ENCODE measurements at regions not wholly inside any gene's neighbourhood (a gene's known extent, or its start where the extent isn't known, plus 50 kb on each side); places are given as distances from the start of the nearest gene placed in this dataset.
A peak's percentile ranks its signal among the peaks of the same experiment; 100 is the strongest.

DNA sequence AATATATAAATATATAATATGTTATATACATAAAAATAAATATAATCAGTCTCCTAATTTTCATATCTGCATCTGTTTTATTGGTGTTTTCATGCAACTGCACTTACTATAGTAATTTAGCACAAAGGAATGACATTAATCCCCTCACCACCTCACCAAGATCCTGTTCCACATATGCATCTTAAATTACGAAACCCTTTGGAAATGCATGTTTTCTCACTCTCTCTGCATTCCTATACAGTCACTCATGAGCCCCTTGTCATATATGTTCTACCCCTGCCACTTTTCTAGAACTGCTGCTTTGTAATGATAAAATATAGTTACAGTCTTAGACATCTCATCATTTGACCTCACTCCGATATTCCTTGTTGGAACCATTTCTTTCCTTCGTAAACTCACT is 728.7 kb upstream of the SLIT2 start (continued):
- TF ChIP-seq, protein P1, sequence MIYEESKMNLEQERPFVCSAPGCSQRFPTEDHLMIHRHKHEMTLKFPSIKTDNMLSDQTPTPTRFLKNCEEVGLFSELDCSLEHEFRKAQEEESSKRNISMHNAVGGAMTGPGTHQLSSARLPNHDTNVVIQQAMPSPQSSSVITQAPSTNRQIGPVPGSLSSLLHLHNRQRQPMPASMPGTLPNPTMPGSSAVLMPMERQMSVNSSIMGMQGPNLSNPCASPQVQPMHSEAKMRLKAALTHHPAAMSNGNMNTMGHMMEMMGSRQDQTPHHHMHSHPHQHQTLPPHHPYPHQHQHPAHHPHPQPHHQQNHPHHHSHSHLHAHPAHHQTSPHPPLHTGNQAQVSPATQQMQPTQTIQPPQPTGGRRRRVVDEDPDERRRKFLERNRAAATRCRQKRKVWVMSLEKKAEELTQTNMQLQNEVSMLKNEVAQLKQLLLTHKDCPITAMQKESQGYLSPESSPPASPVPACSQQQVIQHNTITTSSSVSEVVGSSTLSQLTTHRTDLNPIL (CRISPR knock-in tag; IDR thresholded peaks at IDR 0.05; ENCODE audit: low read depth), result no peak
- TF ChIP-seq ZNF70 (CRISPR knock-in tag; IDR thresholded peaks at IDR 0.05) (no peak), TCF4 (CRISPR knock-in tag; IDR thresholded peaks at IDR 0.05; ENCODE audit: borderline replicate concordance) (no peak), ZFP30 (CRISPR knock-in tag; IDR thresholded peaks at IDR 0.05) (no peak)

DNA sequence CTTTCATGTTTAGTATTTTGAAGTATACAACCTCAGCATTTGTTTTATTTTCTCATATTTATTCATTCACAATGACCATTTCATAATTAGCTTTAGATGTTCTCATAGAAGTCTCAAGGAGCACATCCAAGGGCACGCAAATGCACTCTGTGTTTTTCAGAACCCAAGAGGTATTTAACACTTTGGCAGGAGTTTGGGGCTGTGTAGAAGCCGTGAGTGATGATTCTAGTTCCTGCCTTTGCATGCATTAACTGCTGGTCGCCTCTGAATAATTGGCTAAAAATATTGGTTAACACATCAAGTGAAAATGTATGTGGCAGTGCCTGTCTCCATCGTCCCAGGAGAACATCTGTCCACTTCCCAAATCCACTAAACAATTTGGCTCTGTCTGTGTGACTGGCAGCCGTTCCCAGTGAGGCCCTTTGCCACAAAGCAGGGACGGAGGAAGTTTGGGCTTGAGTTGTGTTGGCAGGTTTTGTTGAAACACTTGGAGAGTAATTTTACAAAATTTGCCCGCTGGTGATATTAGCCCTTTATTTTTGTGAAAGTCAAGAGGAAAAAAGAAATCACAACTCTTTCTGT is 730.7 kb upstream of the SLIT2 start:
- no peak for ATAC-seq
- TF ChIP-seq ESRRG (CRISPR knock-in tag; IDR thresholded peaks at IDR 0.05) (no peak), ARNTL (CRISPR knock-in tag; IDR thresholded peaks at IDR 0.05; ENCODE audit: borderline replicate concordance, low read depth) (no peak), CSDC2 (CRISPR knock-in tag; IDR thresholded peaks at IDR 0.05) (no peak), TOX (CRISPR knock-in tag; IDR thresholded peaks at IDR 0.05; ENCODE audit: borderline replicate concordance) (no peak), ZNF8 (CRISPR knock-in tag; IDR thresholded peaks at IDR 0.05) (no peak), PPARA (CRISPR knock-in tag; IDR thresholded peaks at IDR 0.05; ENCODE audit: borderline replicate concordance) (no peak), ZC3H10 (CRISPR knock-in tag; IDR thresholded peaks at IDR 0.05) (no peak), ISL1 (CRISPR knock-in tag; IDR thresholded peaks at IDR 0.05) (no peak), RARB (CRISPR knock-in tag; IDR thresholded peaks at IDR 0.05) (no peak)
- TF ChIP-seq, protein P2, sequence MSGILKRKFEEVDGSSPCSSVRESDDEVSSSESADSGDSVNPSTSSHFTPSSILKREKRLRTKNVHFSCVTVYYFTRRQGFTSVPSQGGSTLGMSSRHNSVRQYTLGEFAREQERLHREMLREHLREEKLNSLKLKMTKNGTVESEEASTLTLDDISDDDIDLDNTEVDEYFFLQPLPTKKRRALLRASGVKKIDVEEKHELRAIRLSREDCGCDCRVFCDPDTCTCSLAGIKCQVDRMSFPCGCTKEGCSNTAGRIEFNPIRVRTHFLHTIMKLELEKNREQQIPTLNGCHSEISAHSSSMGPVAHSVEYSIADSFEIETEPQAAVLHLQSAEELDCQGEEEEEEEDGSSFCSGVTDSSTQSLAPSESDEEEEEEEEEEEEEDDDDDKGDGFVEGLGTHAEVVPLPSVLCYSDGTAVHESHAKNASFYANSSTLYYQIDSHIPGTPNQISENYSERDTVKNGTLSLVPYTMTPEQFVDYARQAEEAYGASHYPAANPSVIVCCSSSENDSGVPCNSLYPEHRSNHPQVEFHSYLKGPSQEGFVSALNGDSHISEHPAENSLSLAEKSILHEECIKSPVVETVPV (CRISPR knock-in tag; IDR thresholded peaks at IDR 0.05), result no peak

DNA sequence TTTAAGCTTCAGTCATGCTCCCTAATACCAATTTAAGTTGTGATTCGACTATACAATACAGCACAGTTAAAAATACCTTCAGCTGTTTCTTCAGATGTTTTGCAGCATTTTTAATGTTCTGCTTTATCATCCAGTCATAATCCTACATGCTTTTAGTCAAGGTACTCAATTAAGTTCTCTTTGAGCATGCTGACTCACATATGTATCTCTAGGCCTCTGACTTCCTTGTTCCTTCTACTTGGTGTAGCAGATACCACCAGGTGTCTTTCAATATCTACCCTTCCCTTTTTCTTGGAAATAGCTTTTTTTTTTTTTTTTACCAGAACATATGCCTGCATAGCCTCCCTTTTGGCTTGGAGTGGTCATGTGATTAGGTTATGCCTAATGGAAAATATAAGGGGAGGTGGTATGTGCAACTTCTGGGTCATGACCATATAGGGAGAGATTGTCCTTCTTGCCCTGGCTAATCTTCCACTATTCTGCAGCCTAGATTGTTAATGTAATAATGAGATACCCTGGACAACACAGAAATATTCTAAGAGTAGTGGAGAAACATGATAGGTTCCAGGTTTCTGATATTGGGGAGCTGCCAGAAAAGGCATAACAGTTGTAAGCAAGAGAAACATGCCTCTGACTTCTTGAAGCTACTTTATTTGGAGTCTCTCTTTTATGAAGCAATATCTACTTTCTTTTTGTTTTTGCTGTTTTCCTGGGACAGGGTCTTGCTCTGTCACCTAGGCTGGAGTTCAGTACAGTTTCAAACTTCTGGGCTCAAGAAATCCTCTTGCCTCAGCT is 737.2 kb upstream of the SLIT2 start:
- TF ChIP-seq ARNTL (CRISPR knock-in tag; IDR thresholded peaks at IDR 0.05; ENCODE audit: borderline replicate concordance, low read depth) (no peak), ZNF70 (CRISPR knock-in tag; IDR thresholded peaks at IDR 0.05) (no peak), BACH2 (CRISPR knock-in tag; IDR thresholded peaks at IDR 0.05; ENCODE audit: borderline replicate concordance) (no peak), ZFP30 (CRISPR knock-in tag; IDR thresholded peaks at IDR 0.05) (no peak), TCF4 (CRISPR knock-in tag; IDR thresholded peaks at IDR 0.05; ENCODE audit: borderline replicate concordance) (no peak), PPARA (CRISPR knock-in tag; IDR thresholded peaks at IDR 0.05; ENCODE audit: borderline replicate concordance) (no peak), OSR1 (CRISPR knock-in tag; IDR thresholded peaks at IDR 0.05) (no peak), SNAI2 (CRISPR knock-in tag; IDR thresholded peaks at IDR 0.05) (no peak)
- TF ChIP-seq, protein P3, sequence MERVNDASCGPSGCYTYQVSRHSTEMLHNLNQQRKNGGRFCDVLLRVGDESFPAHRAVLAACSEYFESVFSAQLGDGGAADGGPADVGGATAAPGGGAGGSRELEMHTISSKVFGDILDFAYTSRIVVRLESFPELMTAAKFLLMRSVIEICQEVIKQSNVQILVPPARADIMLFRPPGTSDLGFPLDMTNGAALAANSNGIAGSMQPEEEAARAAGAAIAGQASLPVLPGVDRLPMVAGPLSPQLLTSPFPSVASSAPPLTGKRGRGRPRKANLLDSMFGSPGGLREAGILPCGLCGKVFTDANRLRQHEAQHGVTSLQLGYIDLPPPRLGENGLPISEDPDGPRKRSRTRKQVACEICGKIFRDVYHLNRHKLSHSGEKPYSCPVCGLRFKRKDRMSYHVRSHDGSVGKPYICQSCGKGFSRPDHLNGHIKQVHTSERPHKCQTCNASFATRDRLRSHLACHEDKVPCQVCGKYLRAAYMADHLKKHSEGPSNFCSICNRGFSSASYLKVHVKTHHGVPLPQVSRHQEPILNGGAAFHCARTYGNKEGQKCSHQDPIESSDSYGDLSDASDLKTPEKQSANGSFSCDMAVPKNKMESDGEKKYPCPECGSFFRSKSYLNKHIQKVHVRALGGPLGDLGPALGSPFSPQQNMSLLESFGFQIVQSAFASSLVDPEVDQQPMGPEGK (CRISPR knock-in tag; IDR thresholded peaks at IDR 0.05; ENCODE audit: borderline replicate concordance), result no peak
- TF ChIP-seq, protein P1 (CRISPR knock-in tag; IDR thresholded peaks at IDR 0.05; ENCODE audit: low read depth), result no peak
- ATAC-seq, result peak; percentile 84

DNA sequence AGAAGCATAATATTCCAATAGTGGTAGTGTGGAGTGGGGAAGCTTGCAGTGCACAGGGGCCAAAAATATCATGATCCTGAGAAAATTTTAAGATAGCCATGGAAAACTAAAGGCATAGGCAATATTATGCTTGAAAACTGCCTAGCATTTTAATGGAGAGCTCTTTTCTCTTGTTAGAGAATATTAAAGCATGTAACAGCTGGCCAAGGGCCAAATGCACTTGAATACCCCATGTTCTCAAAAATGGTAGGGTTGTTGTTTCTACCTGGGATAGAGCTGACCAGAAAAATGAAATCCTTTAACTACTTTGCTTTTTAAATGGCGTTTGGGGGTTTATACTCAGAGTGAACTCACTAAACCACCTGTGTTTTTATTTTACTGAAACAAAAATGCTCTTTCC is 739.6 kb upstream of the SLIT2 start:
- ATAC-seq, result no peak

More for the DNA sequence above, 739.6 kb upstream of the SLIT2 start:
- TF ChIP-seq TOX (CRISPR knock-in tag; IDR thresholded peaks at IDR 0.05; ENCODE audit: borderline replicate concordance) (no peak), RARB (CRISPR knock-in tag; IDR thresholded peaks at IDR 0.05) (no peak), ESRRG (CRISPR knock-in tag; IDR thresholded peaks at IDR 0.05) (no peak), ZNF70 (CRISPR knock-in tag; IDR thresholded peaks at IDR 0.05) (no peak)
- TF ChIP-seq, protein P4, sequence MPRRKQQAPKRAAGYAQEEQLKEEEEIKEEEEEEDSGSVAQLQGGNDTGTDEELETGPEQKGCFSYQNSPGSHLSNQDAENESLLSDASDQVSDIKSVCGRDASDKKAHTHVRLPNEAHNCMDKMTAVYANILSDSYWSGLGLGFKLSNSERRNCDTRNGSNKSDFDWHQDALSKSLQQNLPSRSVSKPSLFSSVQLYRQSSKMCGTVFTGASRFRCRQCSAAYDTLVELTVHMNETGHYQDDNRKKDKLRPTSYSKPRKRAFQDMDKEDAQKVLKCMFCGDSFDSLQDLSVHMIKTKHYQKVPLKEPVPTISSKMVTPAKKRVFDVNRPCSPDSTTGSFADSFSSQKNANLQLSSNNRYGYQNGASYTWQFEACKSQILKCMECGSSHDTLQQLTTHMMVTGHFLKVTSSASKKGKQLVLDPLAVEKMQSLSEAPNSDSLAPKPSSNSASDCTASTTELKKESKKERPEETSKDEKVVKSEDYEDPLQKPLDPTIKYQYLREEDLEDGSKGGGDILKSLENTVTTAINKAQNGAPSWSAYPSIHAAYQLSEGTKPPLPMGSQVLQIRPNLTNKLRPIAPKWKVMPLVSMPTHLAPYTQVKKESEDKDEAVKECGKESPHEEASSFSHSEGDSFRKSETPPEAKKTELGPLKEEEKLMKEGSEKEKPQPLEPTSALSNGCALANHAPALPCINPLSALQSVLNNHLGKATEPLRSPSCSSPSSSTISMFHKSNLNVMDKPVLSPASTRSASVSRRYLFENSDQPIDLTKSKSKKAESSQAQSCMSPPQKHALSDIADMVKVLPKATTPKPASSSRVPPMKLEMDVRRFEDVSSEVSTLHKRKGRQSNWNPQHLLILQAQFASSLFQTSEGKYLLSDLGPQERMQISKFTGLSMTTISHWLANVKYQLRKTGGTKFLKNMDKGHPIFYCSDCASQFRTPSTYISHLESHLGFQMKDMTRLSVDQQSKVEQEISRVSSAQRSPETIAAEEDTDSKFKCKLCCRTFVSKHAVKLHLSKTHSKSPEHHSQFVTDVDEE (CRISPR knock-in tag; IDR thresholded peaks at IDR 0.05), result no peak
- TF ChIP-seq, protein P5, sequence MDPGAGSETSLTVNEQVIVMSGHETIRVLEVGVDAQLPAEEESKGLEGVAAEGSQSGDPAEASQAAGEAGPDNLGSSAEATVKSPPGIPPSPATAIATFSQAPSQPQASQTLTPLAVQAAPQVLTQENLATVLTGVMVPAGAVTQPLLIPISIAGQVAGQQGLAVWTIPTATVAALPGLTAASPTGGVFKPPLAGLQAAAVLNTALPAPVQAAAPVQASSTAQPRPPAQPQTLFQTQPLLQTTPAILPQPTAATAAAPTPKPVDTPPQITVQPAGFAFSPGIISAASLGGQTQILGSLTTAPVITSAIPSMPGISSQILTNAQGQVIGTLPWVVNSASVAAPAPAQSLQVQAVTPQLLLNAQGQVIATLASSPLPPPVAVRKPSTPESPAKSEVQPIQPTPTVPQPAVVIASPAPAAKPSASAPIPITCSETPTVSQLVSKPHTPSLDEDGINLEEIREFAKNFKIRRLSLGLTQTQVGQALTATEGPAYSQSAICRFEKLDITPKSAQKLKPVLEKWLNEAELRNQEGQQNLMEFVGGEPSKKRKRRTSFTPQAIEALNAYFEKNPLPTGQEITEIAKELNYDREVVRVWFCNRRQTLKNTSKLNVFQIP (CRISPR knock-in tag; IDR thresholded peaks at IDR 0.05; ENCODE audit: borderline replicate concordance, low read depth), result no peak

All from SK-N-SH treated with all-trans-retinoic acid at 6 μM for 48 hours (cell line).